ENCODE measurements at regions not wholly inside any gene's neighbourhood (a gene's known extent, or its start where the extent isn't known, plus 50 kb on each side); places are given as distances from the start of the nearest gene placed in this dataset.

DNA sequence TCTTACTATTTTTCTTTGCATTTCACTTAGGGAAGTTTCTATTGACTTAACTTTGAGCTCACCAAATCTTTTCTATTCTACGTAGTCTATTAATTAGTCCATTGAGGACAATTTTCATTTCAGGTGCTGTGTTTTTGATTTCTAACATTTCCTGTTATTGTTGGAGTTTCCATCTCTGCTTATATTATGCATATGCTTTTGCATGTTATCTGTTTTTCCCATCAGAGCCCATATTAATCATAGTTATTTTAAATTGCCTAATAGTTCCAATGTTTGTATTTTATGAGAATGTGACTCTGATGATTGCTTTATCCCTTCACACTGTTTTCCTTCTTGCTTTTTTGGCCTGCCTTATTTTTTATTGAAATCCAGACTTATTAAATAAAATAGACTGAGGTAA is 414.5 kb upstream of the OPRM1 start:
- Histone ChIP-seq H4K20me1 (ENCODE audit: control insufficient read depth, insufficient read depth, insufficient read length) (no peaks in the 10 kb centered on the region), H2BK5ac (ENCODE audit: insufficient read length, low read length) (no peak overlapping the region), H2BK15ac (ENCODE audit: low read depth, low read length) (no peak overlapping the region), H3T11ph (ENCODE audit: low read length) (no peak overlapping the region), H2BK12ac (ENCODE audit: insufficient read length, low read depth, low read length) (no peak overlapping the region), H3K56ac (ENCODE audit: insufficient read length, low read depth, low read length) (no peak overlapping the region), H3K18ac (ENCODE audit: insufficient read length, low read depth, low read length) (no peak overlapping the region), H3K9ac (ENCODE audit: extremely low read depth, insufficient read length, low read length) (no peak overlapping the region), H3K4me2 (ENCODE audit: insufficient read depth, insufficient read length, low read length) (no peak overlapping the region), H2AK5ac (ENCODE audit: insufficient read length, low read length) (no peak overlapping the region), H3K9me3 (ENCODE audit: control insufficient read depth, low read depth, low read length) (no peaks in the 10 kb centered on the region), H2BK120ac (ENCODE audit: low read depth, low read length, poor library complexity, severe bottlenecking) (no peak overlapping the region), H3K79me2 (ENCODE audit: insufficient read depth, low read length) (no peaks in the 10 kb centered on the region), H3K14ac (ENCODE audit: insufficient read depth, low read length) (no peak overlapping the region), H3K27ac (ENCODE audit: insufficient read length, low read depth, low read length) (no peak overlapping the region), H3K23ac (ENCODE audit: insufficient read length, low read depth, low read length) (no peak overlapping the region), H3K79me1 (ENCODE audit: insufficient read depth, low read depth, low read length, poor library complexity, severe bottlenecking) (no peaks in the 10 kb centered on the region), H3K4ac (ENCODE audit: low read depth, low read length) (no peak overlapping the region), H2BK20ac (ENCODE audit: low read depth, low read length, poor library complexity, severe bottlenecking) (no peak overlapping the region), H4K8ac (replicated peaks; ENCODE audit: insufficient read length, low read depth, low read length) (no peak overlapping the region), H4K91ac (ENCODE audit: insufficient read length, low read depth, low read length) (no peak overlapping the region), H2AFZ (ENCODE audit: low read length) (no peak overlapping the region), H3K23me2 (ENCODE audit: insufficient read length, low read depth, low read length, poor library complexity, severe bottlenecking) (no peaks in the 10 kb centered on the region), H3K27me3 (ENCODE audit: insufficient read depth, low read length) (no peaks in the 10 kb centered on the region), H4K5ac (ENCODE audit: insufficient read length, low read depth, low read length) (no peak overlapping the region), H3K4me1 (ENCODE audit: insufficient read depth, low read length) (no peaks in the 10 kb centered on the region)
- TF ChIP-seq, protein P1, sequence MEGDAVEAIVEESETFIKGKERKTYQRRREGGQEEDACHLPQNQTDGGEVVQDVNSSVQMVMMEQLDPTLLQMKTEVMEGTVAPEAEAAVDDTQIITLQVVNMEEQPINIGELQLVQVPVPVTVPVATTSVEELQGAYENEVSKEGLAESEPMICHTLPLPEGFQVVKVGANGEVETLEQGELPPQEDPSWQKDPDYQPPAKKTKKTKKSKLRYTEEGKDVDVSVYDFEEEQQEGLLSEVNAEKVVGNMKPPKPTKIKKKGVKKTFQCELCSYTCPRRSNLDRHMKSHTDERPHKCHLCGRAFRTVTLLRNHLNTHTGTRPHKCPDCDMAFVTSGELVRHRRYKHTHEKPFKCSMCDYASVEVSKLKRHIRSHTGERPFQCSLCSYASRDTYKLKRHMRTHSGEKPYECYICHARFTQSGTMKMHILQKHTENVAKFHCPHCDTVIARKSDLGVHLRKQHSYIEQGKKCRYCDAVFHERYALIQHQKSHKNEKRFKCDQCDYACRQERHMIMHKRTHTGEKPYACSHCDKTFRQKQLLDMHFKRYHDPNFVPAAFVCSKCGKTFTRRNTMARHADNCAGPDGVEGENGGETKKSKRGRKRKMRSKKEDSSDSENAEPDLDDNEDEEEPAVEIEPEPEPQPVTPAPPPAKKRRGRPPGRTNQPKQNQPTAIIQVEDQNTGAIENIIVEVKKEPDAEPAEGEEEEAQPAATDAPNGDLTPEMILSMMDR (conservative IDR thresholded peaks at IDR 0.05) = no peak
- Mint-ChIP-seq H3K36me3 (ENCODE audit: insufficient read depth in 1 of 3, low read depth in 3 of 3) (no peaks in the 10 kb centered on the region), H3K4me3 (no peak overlapping the region), H3K9me3 (no peaks in the 10 kb centered on the region), H3K4me1 (peaks cover 5 to 6% of the 10 kb centered on the region in 2 experiments), H3K27me3 (ENCODE audit: low read depth) (no peaks in the 10 kb centered on the region), H3K27ac (no peak overlapping the region; a peak in 1 of 7 replicates)
- WGBS (ENCODE audit: extremely low coverage, insufficient read length, low lambda C conversion rate) = no CpG with 5 or more reads among the region's 1 CpG
- DNase-seq = no peak
